HG02852 (cell line): ENCODE measurements at regions not wholly inside any gene's neighbourhood (a gene's known extent, or its start where the extent isn't known, plus 50 kb on each side); places are given as distances from the start of the nearest gene placed in this dataset.
"Not testable (repeated sequence)": the region's sequence is repeated elsewhere in the genome, so short reads cannot be mapped to it uniquely, and the experiment has no call there.

Experiments
- ATAC-seq: cut with Tn5 transposase; IDR thresholded peaks from one replicate; pipeline ENCODE4 v1.9.1; 2021; ENCODE audit warnings: mild to moderate bottlenecking, moderate library complexity; ENCODE audit not compliant: unreplicated experiment

DNA sequence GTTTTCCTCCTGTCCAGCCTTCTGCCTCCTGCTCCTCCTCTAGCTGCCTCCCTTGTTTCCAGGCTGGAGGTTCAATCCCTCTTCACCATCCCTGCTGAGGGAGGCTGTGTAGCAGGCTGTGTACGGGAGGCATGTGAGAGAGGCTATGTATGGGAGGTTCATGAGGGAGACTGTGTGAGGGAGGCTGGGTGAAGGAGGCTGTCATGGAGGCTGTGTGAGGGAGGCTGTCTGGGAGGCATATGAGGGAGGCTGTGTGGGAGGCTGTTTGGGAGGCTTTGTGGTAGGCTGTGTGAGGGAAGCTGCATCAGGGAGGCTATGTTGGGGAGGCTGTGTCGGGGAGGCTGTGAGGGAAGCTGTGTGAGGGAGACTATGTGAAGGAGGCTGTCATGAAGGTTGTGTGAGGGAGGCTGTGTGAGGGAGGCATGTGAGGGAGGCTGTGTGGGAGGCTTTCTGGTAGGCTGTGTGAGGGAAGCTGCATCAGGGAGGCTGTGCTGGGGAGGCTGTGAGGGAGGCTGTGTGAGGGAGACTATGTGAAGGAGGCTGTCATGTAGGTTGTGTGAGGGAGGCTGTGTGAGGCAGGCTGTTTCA is 123.7 kb upstream of the RNF32 start:
- no peak for ATAC-seq

DNA sequence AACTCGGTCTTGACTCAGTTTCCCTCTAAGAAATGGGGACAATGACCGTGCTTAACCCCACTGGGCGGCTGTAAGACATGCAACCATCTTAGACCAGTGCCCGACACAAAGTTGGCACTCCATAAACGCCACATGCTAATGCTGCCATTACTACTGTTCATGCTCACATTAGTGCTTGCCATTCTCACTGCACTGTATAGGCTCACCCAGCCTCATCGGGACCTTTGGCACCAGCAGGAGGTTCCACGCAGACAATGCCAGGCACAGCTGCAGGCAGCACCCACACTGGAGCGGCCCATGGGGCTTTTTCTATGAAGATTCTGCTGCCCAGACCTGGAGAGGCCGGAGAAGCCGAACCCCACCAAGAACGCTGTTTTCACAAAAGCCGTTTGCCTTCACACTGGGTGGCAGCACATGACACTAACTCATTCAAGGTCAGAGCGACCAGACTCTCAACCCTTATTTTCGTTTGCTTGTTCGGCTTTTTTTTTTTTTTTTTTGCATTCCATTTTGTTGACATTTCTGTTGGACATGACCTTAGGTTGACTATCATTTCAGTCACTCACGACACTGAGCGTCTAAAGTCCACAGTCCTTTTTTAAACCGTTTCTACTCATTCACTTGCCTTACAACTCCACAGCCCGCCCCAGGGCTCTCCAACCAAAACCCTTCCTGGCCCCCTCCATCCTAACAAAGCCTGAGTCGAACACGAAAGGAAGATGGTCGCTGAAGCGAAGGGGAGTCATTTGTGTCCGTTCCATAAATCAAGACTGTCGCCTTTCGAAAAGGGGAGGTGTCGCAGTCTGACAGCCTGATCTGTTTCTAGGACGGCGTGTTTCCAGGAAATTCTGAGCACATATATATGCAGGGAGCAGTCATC is 124.4 kb upstream of the RNF32 start:
- ATAC-seq: no peak

DNA sequence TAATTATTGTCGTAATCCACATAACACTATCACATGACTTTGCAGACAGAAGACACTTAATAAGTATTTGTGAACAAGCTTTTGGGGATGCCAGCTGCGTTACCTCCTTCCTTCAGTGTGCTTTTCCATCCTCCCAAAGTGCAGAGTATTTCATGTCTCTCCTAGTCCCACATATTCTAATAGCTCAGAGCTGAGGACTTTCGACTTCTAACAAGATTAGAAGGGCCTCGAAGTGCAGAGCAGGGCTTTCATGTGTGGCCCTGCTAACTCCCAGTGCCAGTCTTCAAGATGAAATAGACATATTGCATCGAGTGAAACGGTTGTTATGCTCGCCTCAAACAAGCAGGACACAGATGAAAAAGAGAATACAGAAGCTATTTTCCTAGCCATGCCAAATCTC is 125.7 kb upstream of the RNF32 start:
- ATAC-seq: no peak

DNA sequence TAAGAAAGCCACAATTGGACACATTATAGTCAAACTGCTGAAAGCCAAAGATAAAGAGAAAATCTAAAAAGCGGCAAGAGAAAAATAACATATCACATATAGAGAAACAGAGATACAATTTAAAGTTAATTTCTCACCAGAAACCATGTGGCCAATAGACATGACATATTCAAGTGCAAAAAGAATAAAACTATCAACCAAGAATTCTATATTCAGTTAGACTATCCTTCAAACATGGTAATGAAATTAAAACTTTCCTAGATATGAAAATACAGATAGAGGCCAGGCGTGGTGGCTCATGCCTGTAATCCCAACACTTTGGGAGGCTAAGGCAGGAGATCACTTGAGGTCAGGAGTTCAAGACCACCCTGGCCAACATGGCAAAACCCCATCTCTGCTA is 129.1 kb upstream of the RNF32 start:
- no peak for ATAC-seq

GRCh38 chr7:156510966-156511365 is 129.6 kb upstream of the RNF32 start:
- no peak for ATAC-seq

GRCh38 chr7:156509216-156509615 is 131.4 kb upstream of the RNF32 start:
- no peak for ATAC-seq

- ATAC-seq: no peak
Observed at GRCh38 chr7:156505876-156506275, 134.7 kb upstream of the RNF32 start.

DNA sequence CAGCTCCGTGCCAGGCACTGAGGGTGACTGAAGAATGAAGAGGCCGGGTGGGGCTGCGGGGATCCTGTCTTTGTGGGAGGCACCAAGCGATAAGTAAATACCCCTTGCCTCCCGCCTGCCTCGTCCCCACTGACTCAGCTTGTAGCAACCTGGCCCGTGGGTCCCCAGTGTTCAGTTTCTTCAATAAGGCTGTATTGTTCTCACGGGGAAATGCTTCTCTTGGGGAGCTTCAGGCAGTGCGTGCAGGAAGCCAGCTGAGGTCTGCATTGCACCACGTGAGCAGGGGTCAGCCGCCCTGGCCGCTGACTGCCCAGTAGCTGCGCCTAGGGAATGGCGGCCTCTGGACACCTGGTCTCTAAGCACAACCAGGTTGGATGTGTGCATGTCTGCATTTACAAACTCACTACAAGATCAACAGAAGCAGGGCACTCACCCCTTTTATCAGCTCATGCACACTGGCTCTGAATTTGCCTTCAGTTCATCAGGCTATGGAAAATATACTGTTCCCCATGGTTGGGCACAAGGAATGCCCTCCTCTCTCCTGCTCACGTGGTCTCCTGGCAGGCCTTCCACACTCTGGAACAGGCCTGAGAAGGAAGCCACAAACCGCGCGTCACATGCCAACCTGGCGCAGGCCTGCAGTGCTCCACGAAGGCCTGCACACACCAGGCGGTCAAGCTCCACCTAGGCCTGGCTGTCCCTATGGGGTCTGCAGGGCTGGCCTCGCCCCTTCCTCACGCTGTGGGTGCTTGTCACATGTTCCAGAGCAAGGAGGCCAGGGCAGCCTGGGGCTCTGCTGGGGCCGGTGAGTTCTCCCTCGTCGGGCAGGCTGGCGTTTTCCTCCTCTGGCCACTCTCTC is 135.7 kb upstream of the RNF32 start:
- ATAC-seq: no peak

- no peak for ATAC-seq
Observed at GRCh38 chr7:156504006-156504405, 136.6 kb upstream of the RNF32 start.

DNA sequence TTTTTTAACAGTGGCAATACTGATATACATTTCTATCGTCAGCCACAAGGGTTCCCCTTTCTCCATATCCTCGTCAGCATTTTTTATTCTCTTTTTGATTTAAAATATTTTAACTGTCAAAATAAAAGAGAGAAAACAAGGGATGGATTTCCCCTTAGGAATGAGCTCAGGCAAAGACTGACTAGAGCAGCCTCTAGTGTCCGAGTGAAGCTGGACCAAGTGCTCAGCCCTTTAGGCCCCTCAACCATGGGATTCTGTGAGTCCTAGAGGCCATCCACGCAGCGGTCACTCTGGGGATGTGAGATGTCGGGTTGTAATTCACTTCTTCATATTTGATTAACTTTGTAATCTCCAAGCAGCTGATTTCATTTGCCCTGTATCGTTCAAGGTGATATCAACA is 137.4 kb upstream of the RNF32 start:
- no peak for ATAC-seq

GRCh38 chr7:156501815-156502214 is 138.8 kb upstream of the RNF32 start:
- ATAC-seq: not testable (repeated sequence)

GRCh38 chr7:156499247-156499881 is 141.2 kb upstream of the RNF32 start:
- no peak for ATAC-seq

DNA sequence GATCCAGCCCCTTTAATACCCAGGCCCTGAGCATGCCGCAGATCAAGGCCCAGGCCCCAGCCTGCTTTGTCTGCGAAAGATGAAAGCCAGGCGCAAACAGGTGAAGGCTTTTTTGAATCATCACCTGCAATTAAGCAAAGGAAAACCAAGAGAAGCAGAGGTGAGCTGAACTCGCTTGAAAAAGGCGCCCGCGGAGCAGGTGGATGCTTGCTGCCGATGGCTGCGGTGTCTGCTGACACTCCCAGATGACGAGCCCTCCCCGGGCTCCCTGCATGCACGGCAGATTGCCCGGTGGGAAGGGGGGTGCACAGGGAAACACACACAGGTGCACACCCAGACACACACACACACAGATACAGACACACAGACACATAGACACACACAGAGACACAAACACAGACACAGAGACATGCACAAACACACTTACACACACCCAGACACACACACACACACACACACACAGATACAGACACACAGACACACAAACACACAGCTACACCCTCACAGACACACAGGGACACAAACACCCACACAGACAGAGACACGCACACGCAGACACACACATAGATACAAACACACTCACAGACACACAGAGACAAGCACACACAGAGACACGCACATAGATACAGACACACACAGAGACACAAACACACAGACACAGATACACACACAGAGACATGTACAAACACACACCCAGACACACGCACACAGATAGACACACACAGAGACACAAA is 142.6 kb upstream of the RNF32 start:
- ATAC-seq: no peak

DNA sequence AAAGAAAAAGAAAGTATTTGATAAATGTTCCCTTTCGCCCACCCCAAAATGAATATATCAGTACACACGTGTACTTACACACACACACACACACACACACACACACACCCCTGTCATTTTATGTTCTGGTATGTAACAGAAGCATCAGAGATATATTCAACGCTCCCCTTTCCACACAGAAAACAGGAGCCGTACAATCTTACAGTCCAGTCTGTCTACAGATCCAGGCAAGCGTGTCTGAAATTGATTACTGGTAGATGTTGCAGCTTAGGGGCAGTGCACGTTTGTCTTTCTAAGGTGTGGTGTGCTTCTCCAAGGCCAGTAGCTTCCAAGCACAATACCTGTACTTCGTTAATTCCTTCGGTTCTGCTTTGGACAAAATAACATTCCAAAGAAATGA is 143.7 kb upstream of the RNF32 start:
- no peak for ATAC-seq

DNA sequence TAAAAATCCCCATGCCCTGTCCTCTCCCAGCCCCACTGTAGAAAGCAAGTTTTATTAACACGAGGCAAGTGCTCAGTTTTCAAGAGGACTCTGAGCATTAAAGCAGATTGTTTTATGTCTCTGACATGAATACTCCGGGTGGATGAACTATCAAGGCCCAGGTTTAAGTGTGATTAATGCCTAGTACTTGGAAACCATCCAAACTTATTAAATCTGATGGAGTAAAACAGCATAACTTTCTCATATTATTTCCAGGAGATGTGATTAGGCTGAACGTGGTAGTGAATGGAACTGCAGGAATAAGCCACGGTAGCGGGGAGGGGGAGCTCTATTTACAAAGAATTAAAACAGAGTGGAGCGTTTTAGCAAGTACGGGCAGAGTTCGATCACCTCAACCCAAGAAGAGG is 144.2 kb upstream of the RNF32 start:
- no peak for ATAC-seq

DNA sequence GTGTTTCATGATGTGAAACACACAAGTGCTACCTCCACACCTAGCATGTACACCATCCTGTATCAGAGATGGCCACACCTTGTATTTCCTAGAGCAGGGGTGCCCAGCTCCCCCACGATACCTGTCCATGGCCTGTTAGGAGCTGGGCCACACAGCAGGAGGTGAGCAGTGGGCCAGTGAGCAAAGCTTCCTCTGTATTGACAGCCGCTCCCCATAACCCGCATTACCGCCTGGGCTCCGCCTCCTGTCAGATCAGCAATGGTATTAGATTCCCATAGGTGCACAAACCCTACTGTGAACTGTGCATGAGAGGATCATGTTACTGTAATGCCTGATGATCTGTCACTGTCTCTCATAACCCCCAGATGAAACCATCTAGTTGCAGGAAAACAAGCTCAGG is 145.6 kb upstream of the RNF32 start:
- ATAC-seq: no peak

GRCh38 chr7:156493942-156494341 is 146.6 kb upstream of the RNF32 start:
- no peak for ATAC-seq

GRCh38 chr7:156492170-156492569 is 148.4 kb upstream of the RNF32 start:
- no peak for ATAC-seq

DNA sequence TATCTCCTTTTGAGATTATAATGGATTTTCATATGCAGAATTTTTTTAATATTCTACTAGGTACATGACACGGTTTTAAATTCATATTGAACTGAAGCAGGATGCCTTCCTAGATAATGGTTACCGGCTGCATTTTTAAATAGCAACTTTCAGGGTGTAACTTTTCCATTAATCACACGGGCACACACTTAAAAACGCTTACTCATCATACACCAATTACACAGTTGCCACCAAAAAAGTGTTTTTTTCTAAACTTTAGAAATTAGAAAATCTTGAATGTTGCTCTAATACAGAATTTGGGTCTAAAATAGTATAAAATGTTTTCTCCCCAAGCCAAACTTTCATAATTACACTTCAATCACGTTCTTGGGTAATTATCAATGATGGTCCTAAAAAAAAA is 149.1 kb upstream of the RNF32 start:
- no peak for ATAC-seq

DNA sequence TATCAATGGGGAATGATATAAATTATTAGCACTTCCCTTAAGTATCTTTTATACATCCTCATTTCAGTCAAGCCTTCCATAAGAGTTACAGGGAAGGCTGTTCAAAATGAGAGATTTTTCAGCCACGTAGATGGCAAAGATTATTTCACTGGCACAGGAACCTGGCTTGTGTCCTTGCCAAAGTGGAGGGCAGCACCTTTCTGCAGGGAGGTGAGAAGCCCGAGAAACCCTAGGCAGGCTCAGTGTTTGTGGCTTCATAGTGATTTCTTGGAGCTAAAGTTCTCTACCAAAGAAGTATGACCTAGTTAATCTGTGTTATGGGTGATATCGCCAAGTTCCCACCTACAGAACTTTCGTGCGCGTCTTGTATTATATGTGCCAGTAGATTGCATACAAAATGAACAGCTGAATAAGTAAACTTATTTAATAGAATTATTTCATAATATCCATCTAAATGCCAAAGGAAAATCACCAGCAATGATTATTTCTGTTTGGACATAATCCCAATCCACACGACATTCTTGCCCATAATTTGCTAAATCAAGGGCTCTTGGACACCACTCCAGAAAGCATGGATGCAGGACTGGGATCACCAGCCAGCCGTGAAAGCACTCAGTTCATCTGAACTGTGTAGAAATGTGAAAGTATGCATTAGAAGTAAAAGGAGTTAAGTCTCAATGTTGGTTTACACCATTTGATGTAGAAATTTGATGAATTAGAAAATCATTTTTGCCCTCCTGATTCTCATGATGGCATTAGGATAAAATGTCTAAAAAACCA is 150.4 kb upstream of the RNF32 start:
- ATAC-seq: no peak
